ENCODE measurements at regions not wholly inside any gene's neighbourhood (a gene's known extent, or its start where the extent isn't known, plus 50 kb on each side); places are given as distances from the start of the nearest gene placed in this dataset.
"Not testable (repeated sequence)": the region's sequence is repeated elsewhere in the genome, so short reads cannot be mapped to it uniquely, and the experiment has no call there.

- Histone ChIP-seq H3K27ac (no peak overlapping the region), H3K9me3 (no peaks in the 10 kb centered on the region), H3K4me3 (no peak overlapping the region), H3K4me1 (no peaks in the 10 kb centered on the region), H3K36me3 (no peaks in the 10 kb centered on the region), H3K27me3 (no peaks in the 10 kb centered on the region)
- no peak for DNase-seq (ENCODE audit: low spot score in 2 of 2)
- TF ChIP-seq CTCF (IDR thresholded peaks at IDR 0.05), result no peak
- TF ChIP-seq EP300 (IDR thresholded peaks at IDR 0.05), result no peak
- TF ChIP-seq POLR2AphosphoS5 (IDR thresholded peaks at IDR 0.05), result no peak
- no peak for TF ChIP-seq POLR2A (IDR thresholded peaks at IDR 0.05)
Measured at GRCh38 chr2:116819355-116819754, 995.1 kb upstream of the DDX18 start.

GRCh38 chr2:116820986-116821385, 993.5 kb upstream of the DDX18 start:
- Histone ChIP-seq H3K4me1 (no peaks in the 10 kb centered on the region), H3K27me3 (no peaks in the 10 kb centered on the region), H3K4me3 (no peak overlapping the region), H3K36me3 (no peaks in the 10 kb centered on the region), H3K27ac (no peak overlapping the region), H3K9me3 (no peaks in the 10 kb centered on the region)
- TF ChIP-seq CTCF (IDR thresholded peaks at IDR 0.05) (no peak), EP300 (IDR thresholded peaks at IDR 0.05) (no peak), POLR2AphosphoS5 (IDR thresholded peaks at IDR 0.05) (no peak), POLR2A (IDR thresholded peaks at IDR 0.05) (no peak)
- DNase-seq (ENCODE audit: low spot score in 2 of 2), result no peak
- WGBS, result 90% methylated on average over 1 of the region's 1 CpG

- WGBS, result 82% methylated on average over 16 of the region's 16 CpGs
- H3K27ac ChIP-seq; H3K27me3 ChIP-seq; H3K36me3 ChIP-seq; H3K4me1 ChIP-seq; DNase-seq (ENCODE audit: low spot score in 2 of 2); H3K9me3 ChIP-seq; H3K4me3 ChIP-seq: not testable (repeated sequence)
Measured at GRCh38 chr2:116829543-116829942, 984.9 kb upstream of the DDX18 start.

- no peak overlapping the region for H3K4me3 ChIP-seq
- no peak overlapping the region for H3K27ac ChIP-seq
- DNase-seq (ENCODE audit: low spot score in 2 of 2), result no peak
- H3K27me3 ChIP-seq, result no peaks in the 10 kb centered on the region
- no peaks in the 10 kb centered on the region for H3K36me3 ChIP-seq
- TF ChIP-seq POLR2AphosphoS5 (IDR thresholded peaks at IDR 0.05), result no peak
- TF ChIP-seq EP300 (IDR thresholded peaks at IDR 0.05), result no peak
- no peak for TF ChIP-seq POLR2A (IDR thresholded peaks at IDR 0.05)
- no peak for TF ChIP-seq CTCF (IDR thresholded peaks at IDR 0.05)
- WGBS, result 62% methylated on average over 2 of the region's 2 CpGs
- H3K4me1 ChIP-seq, result no peaks in the 10 kb centered on the region
- peaks cover 5% of the 10 kb centered on the region for H3K9me3 ChIP-seq
Measured at GRCh38 chr2:116832148-116832547, 982.3 kb upstream of the DDX18 start.

- H3K36me3 ChIP-seq, result no peaks in the 10 kb centered on the region
- no peak overlapping the region for H3K27ac ChIP-seq
- H3K27me3 ChIP-seq, result no peaks in the 10 kb centered on the region
- H3K9me3 ChIP-seq, result peaks cover 4% of the 10 kb centered on the region
- no peaks in the 10 kb centered on the region for H3K4me1 ChIP-seq
- TF ChIP-seq POLR2A (IDR thresholded peaks at IDR 0.05) (no peak), CTCF (IDR thresholded peaks at IDR 0.05) (no peak), POLR2AphosphoS5 (IDR thresholded peaks at IDR 0.05) (no peak), EP300 (IDR thresholded peaks at IDR 0.05) (no peak)
- H3K4me3 ChIP-seq, result no peak overlapping the region
- DNase-seq (ENCODE audit: low spot score in 2 of 2), result no peak
- WGBS, result 89% methylated on average over 3 of the region's 3 CpGs
Measured at GRCh38 chr2:116833052-116833451, 981.4 kb upstream of the DDX18 start.

GRCh38 chr2:116842164-116842563, 972.3 kb upstream of the DDX18 start:
- no peaks in the 10 kb centered on the region for H3K36me3 ChIP-seq
- 69% methylated on average over 5 of the region's 5 CpGs for WGBS
- H3K27ac ChIP-seq, result no peak overlapping the region
- no peaks in the 10 kb centered on the region for H3K4me1 ChIP-seq
- no peak overlapping the region for H3K4me3 ChIP-seq
- no peak for DNase-seq (ENCODE audit: low spot score in 2 of 2)
- TF ChIP-seq POLR2AphosphoS5 (IDR thresholded peaks at IDR 0.05) (no peak), EP300 (IDR thresholded peaks at IDR 0.05) (no peak), POLR2A (IDR thresholded peaks at IDR 0.05) (no peak), CTCF (IDR thresholded peaks at IDR 0.05) (no peak)
- H3K27me3 ChIP-seq, result no peaks in the 10 kb centered on the region
- peaks cover 12% of the 10 kb centered on the region for H3K9me3 ChIP-seq

Measured in suprapubic skin (tissue), 4 donors.